ENCODE measurements at regions not wholly inside any gene's neighbourhood (a gene's known extent, or its start where the extent isn't known, plus 50 kb on each side); places are given as distances from the start of the nearest gene placed in this dataset.
"Not testable (repeated sequence)": the region's sequence is repeated elsewhere in the genome, so short reads cannot be mapped to it uniquely, and the experiment has no call there.

GRCh38 chr16:35614883-35615282, 2155.5 kb downstream of the TP53TG3F start:
- not testable (repeated sequence) for TF ChIP-seq EZH2 (IDR thresholded peaks at IDR 0.05); FOXP2 (optimal IDR thresholded peaks at IDR 0.05; ENCODE audit: control extremely low read depth, extremely low read length, insufficient read depth); POLR2AphosphoS5 (IDR thresholded peaks at IDR 0.05; ENCODE audit: borderline replicate concordance, low read depth, low read length)
